ENCODE measurements at regions not wholly inside any gene's neighbourhood (a gene's known extent, or its start where the extent isn't known, plus 50 kb on each side); places are given as distances from the start of the nearest gene placed in this dataset.

- no peaks in the 10 kb centered on the region for H3K4me1 ChIP-seq (ENCODE audit: control insufficient read depth, extremely low read depth, insufficient read depth, low read length)
- no peak for FAIRE-seq
- dilution Hi-C loops (cut with MboI; ENCODE audit: extremely low pct_ligation_motif_present, low sequenced_read_pairs) = no loop called here
Observed at GRCh38 chr10:43752682-43753081, 104.0 kb upstream of the ZNF32 start.

GRCh38 chr10:43751646-43752045 is 103.0 kb upstream of the ZNF32 start:
- Histone ChIP-seq H3K9me3 (ENCODE audit: control insufficient read depth, low read depth, low read length) (no peaks in the 10 kb centered on the region), H3K9ac (ENCODE audit: control insufficient read depth, extremely low read depth, insufficient read depth, low read length) (no peak overlapping the region), H3K4me3 (ENCODE audit: control insufficient read depth in 2 of 3, extremely low read depth in 1 of 3, insufficient read depth in 2 of 3, low read depth in 1 of 3, low read length in 3 of 3) (no peak overlapping the region), H4K20me1 (ENCODE audit: control insufficient read depth, extremely low read depth, insufficient read depth, low read length) (no peaks in the 10 kb centered on the region), H3K27ac (ENCODE audit: control insufficient read depth, insufficient read depth, low read length) (no peak overlapping the region), H3K36me3 (ENCODE audit: control insufficient read depth in 2 of 2, extremely low read depth in 1 of 2, insufficient read depth in 2 of 2, low read length in 2 of 2) (no peaks in the 10 kb centered on the region), H3K79me2 (ENCODE audit: control insufficient read depth, insufficient read depth, low read length) (no peaks in the 10 kb centered on the region), H3K4me2 (ENCODE audit: control insufficient read depth, extremely low read depth, insufficient read depth, low read depth, low read length) (no peak overlapping the region), H3K4me1 (ENCODE audit: control insufficient read depth, extremely low read depth, insufficient read depth, low read length) (no peaks in the 10 kb centered on the region), H3K27me3 (ENCODE audit: control insufficient read depth, extremely low read depth, insufficient read depth, low read length) (no peaks in the 10 kb centered on the region), H2AFZ (ENCODE audit: control insufficient read depth, low read length) (no peak overlapping the region), H3K9me1 (ENCODE audit: control insufficient read depth, extremely low read depth, insufficient read depth, low read length) (no peaks in the 10 kb centered on the region)
- no peak for DNase-seq (ENCODE audit: low read depth, low spot score)
- dilution Hi-C loops (cut with MboI; ENCODE audit: extremely low pct_ligation_motif_present, low sequenced_read_pairs) = no loop called here
- no peak for TF ChIP-seq EZH2 (IDR thresholded peaks at IDR 0.05; ENCODE audit: low read length)
- no peak for TF ChIP-seq CTCF (optimal IDR thresholded peaks at IDR 0.05 in 1 of 3, IDR thresholded peaks at IDR 0.05 in 1 of 3, conservative IDR thresholded peaks at IDR 0.05 in 1 of 3; ENCODE audit: extremely low read depth in 1 of 3, insufficient read depth in 2 of 3, low read length in 3 of 3)
- no peak for FAIRE-seq

More at GRCh38 chr10:43752682-43753081, 104.0 kb upstream of the ZNF32 start:
- no peaks in the 10 kb centered on the region for H3K9me1 ChIP-seq (ENCODE audit: control insufficient read depth, extremely low read depth, insufficient read depth, low read length)
- H3K27ac ChIP-seq (ENCODE audit: control insufficient read depth, insufficient read depth, low read length) = no peak overlapping the region
- no peak overlapping the region for H2AFZ ChIP-seq (ENCODE audit: control insufficient read depth, low read length)
- H3K9me3 ChIP-seq (ENCODE audit: control insufficient read depth, low read depth, low read length) = no peaks in the 10 kb centered on the region
- no peaks in the 10 kb centered on the region for H4K20me1 ChIP-seq (ENCODE audit: control insufficient read depth, extremely low read depth, insufficient read depth, low read length)
- H3K79me2 ChIP-seq (ENCODE audit: control insufficient read depth, insufficient read depth, low read length) = no peaks in the 10 kb centered on the region
- no peak for TF ChIP-seq EZH2 (IDR thresholded peaks at IDR 0.05; ENCODE audit: low read length)
- TF ChIP-seq CTCF (optimal IDR thresholded peaks at IDR 0.05 in 1 of 3, IDR thresholded peaks at IDR 0.05 in 1 of 3, conservative IDR thresholded peaks at IDR 0.05 in 1 of 3; ENCODE audit: extremely low read depth in 1 of 3, insufficient read depth in 2 of 3, low read length in 3 of 3) = no peak
- H3K4me2 ChIP-seq (ENCODE audit: control insufficient read depth, extremely low read depth, insufficient read depth, low read depth, low read length) = no peak overlapping the region
- DNase-seq (ENCODE audit: low read depth, low spot score) = no peak
- no peaks in the 10 kb centered on the region for H3K36me3 ChIP-seq (ENCODE audit: control insufficient read depth in 2 of 2, extremely low read depth in 1 of 2, insufficient read depth in 2 of 2, low read length in 2 of 2)
- no peak overlapping the region for H3K4me3 ChIP-seq (ENCODE audit: control insufficient read depth in 2 of 3, extremely low read depth in 1 of 3, insufficient read depth in 2 of 3, low read depth in 1 of 3, low read length in 3 of 3)
- no peak overlapping the region for H3K9ac ChIP-seq (ENCODE audit: control insufficient read depth, extremely low read depth, insufficient read depth, low read length)
- no peaks in the 10 kb centered on the region for H3K27me3 ChIP-seq (ENCODE audit: control insufficient read depth, extremely low read depth, insufficient read depth, low read length)
